Neural progenitor cell (in vitro differentiated cells): ENCODE measurements at regions not wholly inside any gene's neighbourhood (a gene's known extent, or its start where the extent isn't known, plus 50 kb on each side); places are given as distances from the start of the nearest gene placed in this dataset.
A peak's percentile ranks its signal among the peaks of the same experiment; 100 is the strongest.

ENCODE experiments used
- DNase-seq: peaks from one replicate; pipeline ENCODE4 v3.0.0-alpha.2; 2016; ENCODE audit warnings: low spot score
- H2AFZ ChIP-seq: fragments of 200-600 bp; sonication (generic); replicated peaks from 2 replicates; pipeline ENCODE4 v1.6.1; 2016; ENCODE audit warnings: antibody characterized with exemption
- H3F3A ChIP-seq: fragments of 200-600 bp; sonication (generic); 2 replicates; pipeline ENCODE4 v1.6.1; 2016; ENCODE audit warnings: antibody characterized with exemption, low read depth
- H3K27ac ChIP-seq: fragments of 200-600 bp; sonication (generic); 2 replicates; pipeline ENCODE4 v1.5.1; 2016; ENCODE audit warnings: mild to moderate bottlenecking
- H3K27me3 ChIP-seq: fragments of 200-600 bp; sonication (generic); 2 replicates; pipeline ENCODE4 v1.6.1; 2016; ENCODE audit warnings: mild to moderate bottlenecking, moderate library complexity
- H3K36me3 ChIP-seq: fragments of 200-600 bp; sonication (generic); 2 replicates; pipeline ENCODE4 v1.5.1; 2016
- H3K4me1 ChIP-seq: fragments of 200-600 bp; sonication (generic); 2 replicates; pipeline ENCODE4 v1.6.1; 2016; ENCODE audit warnings: mixed run types
- H3K4me2 ChIP-seq: fragments of 200-600 bp; sonication (generic); 2 replicates; pipeline ENCODE4 v1.6.1; 2016
- H3K4me3 ChIP-seq: fragments of 200-600 bp; sonication (generic); 2 replicates; pipeline ENCODE4 v1.5.1; 2016
- H3K79me2 ChIP-seq: fragments of 200-600 bp; sonication (generic); 2 replicates; pipeline ENCODE4 v1.6.1; 2016; ENCODE audit warnings: low read depth
- H3K9ac ChIP-seq: fragments of 200-600 bp; sonication (generic); 2 replicates; pipeline ENCODE4 v1.6.1; 2016
- H3K9me3 ChIP-seq: fragments of 200-600 bp; sonication (generic); 2 replicates; pipeline ENCODE4 v1.5.1; 2016; ENCODE audit warnings: low read depth
- H4K20me1 ChIP-seq: fragments of 200-600 bp; sonication (generic); 2 replicates; pipeline ENCODE4 v1.6.1; 2016; ENCODE audit warnings: low read depth
- H3K27ac Mint-ChIP-seq: 3 replicates; pipeline ENCODE4 v1.8.0; 2021; ENCODE audit warnings: mixed read lengths
- H3K27me3 Mint-ChIP-seq: 2 replicates; pipeline ENCODE4 v1.8.0; 2022; ENCODE audit warnings: low read depth, mild to moderate bottlenecking, inconsistent platforms, moderate library complexity, mixed read lengths; ENCODE audit not compliant: insufficient read depth
- H3K36me3 Mint-ChIP-seq: 3 replicates; pipeline ENCODE4 v1.8.0; 2021; ENCODE audit warnings: mixed read lengths
- H3K4me1 Mint-ChIP-seq: 3 replicates; pipeline ENCODE4 v1.8.0; 2021; ENCODE audit warnings: mixed read lengths
- H3K4me3 Mint-ChIP-seq: 3 replicates; pipeline ENCODE4 v1.8.0; 2021; ENCODE audit warnings: mild to moderate bottlenecking, moderate library complexity, mixed read lengths
- H3K9me3 Mint-ChIP-seq: 3 replicates; pipeline ENCODE4 v1.8.0; 2020; ENCODE audit warnings: mixed read lengths
- CTCF ChIP-seq: fragments of 200-600 bp; sonication (generic); IDR thresholded peaks from 2 replicates; pipeline ENCODE4 v1.5.1; 2017; ENCODE audit warnings: antibody characterized with exemption, mild to moderate bottlenecking
- EZH2 ChIP-seq: fragments of 200-600 bp; sonication (generic); IDR thresholded peaks from 2 replicates; pipeline ENCODE4 v1.6.1; 2017; ENCODE audit warnings: antibody characterized with exemption, mild to moderate bottlenecking, moderate library complexity
- EZH2phosphoT487 ChIP-seq: fragments of 200-600 bp; sonication (generic); IDR thresholded peaks from 2 replicates; pipeline ENCODE4 v1.6.1; 2017; ENCODE audit warnings: antibody characterized with exemption

GRCh38 chr9:91042024-91042423 is 240.4 kb downstream of the SYK start:
- H3K4me1 Mint-ChIP-seq = peaks cover 24% of the 10 kb centered on the region
- TF ChIP-seq CTCF (no peak), EZH2phosphoT487 (no peak)
- H3K27me3 Mint-ChIP-seq = peaks cover 6% of the 10 kb centered on the region

GRCh38 chr9:91042541-91042940 is 240.9 kb downstream of the SYK start:
- peaks cover 6% of the 10 kb centered on the region for H3K4me1 ChIP-seq
- no peak overlapping the region for H3K9ac ChIP-seq
- no peaks in the 10 kb centered on the region for H3K79me2 ChIP-seq
- H3K27ac Mint-ChIP-seq = no peak overlapping the region
- H3K27ac ChIP-seq = no peak overlapping the region
- H3K4me2 ChIP-seq = no peak overlapping the region
- no peaks in the 10 kb centered on the region for H3K9me3 Mint-ChIP-seq
- no peaks in the 10 kb centered on the region for H4K20me1 ChIP-seq
- DNase-seq = no peak
- H3K36me3 ChIP-seq = no peaks in the 10 kb centered on the region
- H3K9me3 ChIP-seq = no peaks in the 10 kb centered on the region
- no peaks in the 10 kb centered on the region for H3K27me3 ChIP-seq
- no peaks in the 10 kb centered on the region for H3K36me3 Mint-ChIP-seq
- H3K4me3 ChIP-seq = no peak overlapping the region
- no peak overlapping the region for H2AFZ ChIP-seq
- no peak overlapping the region for H3K4me3 Mint-ChIP-seq
- H3K27me3 Mint-ChIP-seq = peaks cover 6% of the 10 kb centered on the region
- peaks cover 19% of the 10 kb centered on the region for H3K4me1 Mint-ChIP-seq
- no peaks in the 10 kb centered on the region for H3F3A ChIP-seq
- TF ChIP-seq CTCF (no peak), EZH2 (no peak), EZH2phosphoT487 (no peak)

More at GRCh38 chr9:91042024-91042423, 240.4 kb downstream of the SYK start:
- H4K20me1 ChIP-seq = no peaks in the 10 kb centered on the region
- no peaks in the 10 kb centered on the region for H3K27me3 ChIP-seq
- DNase-seq = no peak
- Mint-ChIP-seq H3K9me3 (no peaks in the 10 kb centered on the region), H3K27ac (no peak overlapping the region), H3K4me3 (no peak overlapping the region), H3K36me3 (no peaks in the 10 kb centered on the region)
- no peak overlapping the region for H3K4me2 ChIP-seq
- H3K9ac ChIP-seq = no peak overlapping the region
- no peak overlapping the region for H3K4me3 ChIP-seq
- H3F3A ChIP-seq = no peaks in the 10 kb centered on the region
- no peak overlapping the region for H3K27ac ChIP-seq
- no peaks in the 10 kb centered on the region for H3K79me2 ChIP-seq
- no peak overlapping the region for H2AFZ ChIP-seq
- H3K4me1 ChIP-seq = peaks cover 11% of the 10 kb centered on the region
- H3K36me3 ChIP-seq = no peaks in the 10 kb centered on the region
- H3K9me3 ChIP-seq = no peaks in the 10 kb centered on the region

GRCh38 chr9:91043056-91043810 is 241.6 kb downstream of the SYK start:
- Histone ChIP-seq H4K20me1 (no peaks in the 10 kb centered on the region), H3K27ac (no peak overlapping the region), H3K27me3 (no peaks in the 10 kb centered on the region), H2AFZ (no peak overlapping the region), H3K9me3 (no peaks in the 10 kb centered on the region), H3K79me2 (no peaks in the 10 kb centered on the region), H3K4me3 (no peak overlapping the region), H3F3A (no peaks in the 10 kb centered on the region), H3K4me1 (no peaks in the 10 kb centered on the region), H3K9ac (no peak overlapping the region), H3K4me2 (no peak overlapping the region), H3K36me3 (no peaks in the 10 kb centered on the region)
- no peak for DNase-seq
- Mint-ChIP-seq H3K4me1 (peaks cover 13% of the 10 kb centered on the region), H3K36me3 (no peaks in the 10 kb centered on the region), H3K9me3 (no peaks in the 10 kb centered on the region), H3K27ac (peak overlapping the region; percentile 72), H3K27me3 (peaks cover 6% of the 10 kb centered on the region), H3K4me3 (no peak overlapping the region)
- TF ChIP-seq CTCF (no peak), EZH2phosphoT487 (no peak), EZH2 (no peak)
